ENCODE measurements at regions not wholly inside any gene's neighbourhood (a gene's known extent, or its start where the extent isn't known, plus 50 kb on each side); places are given as distances from the start of the nearest gene placed in this dataset.
"Not testable (repeated sequence)": the region's sequence is repeated elsewhere in the genome, so short reads cannot be mapped to it uniquely, and the experiment has no call there.

DNA sequence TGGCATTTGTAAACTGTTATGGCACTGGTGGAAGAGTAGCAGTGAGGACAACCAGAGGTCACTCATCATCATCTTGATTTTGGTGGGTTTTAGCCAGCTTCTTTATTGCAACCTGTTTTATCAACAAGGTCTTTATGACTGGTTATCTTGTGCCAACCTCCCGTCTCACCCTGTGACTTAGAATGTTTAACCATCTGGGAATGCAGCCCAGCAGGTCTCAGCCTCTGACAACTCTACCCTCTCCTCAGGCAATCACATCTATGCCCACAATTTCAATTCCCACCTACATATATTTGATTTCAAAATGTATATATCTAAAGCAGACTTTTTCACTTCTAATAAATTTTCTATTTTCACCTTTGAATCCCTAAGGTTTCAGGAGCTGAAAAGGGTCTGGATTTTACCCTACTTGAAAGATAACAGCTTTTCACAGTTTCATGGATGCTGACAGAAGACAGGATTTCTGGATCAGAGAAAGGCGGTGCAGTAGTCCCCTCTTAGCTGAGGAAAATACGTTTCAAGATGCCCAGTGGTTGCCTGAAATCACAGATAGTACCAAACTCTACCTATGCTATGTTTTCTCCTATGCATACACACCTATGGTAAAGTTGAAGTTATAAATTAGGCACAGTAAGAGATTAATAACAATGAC, 1171.8 kb downstream of the DIAPH3 start:
- DNase-seq (ENCODE audit: low read depth) = no peak

DNA sequence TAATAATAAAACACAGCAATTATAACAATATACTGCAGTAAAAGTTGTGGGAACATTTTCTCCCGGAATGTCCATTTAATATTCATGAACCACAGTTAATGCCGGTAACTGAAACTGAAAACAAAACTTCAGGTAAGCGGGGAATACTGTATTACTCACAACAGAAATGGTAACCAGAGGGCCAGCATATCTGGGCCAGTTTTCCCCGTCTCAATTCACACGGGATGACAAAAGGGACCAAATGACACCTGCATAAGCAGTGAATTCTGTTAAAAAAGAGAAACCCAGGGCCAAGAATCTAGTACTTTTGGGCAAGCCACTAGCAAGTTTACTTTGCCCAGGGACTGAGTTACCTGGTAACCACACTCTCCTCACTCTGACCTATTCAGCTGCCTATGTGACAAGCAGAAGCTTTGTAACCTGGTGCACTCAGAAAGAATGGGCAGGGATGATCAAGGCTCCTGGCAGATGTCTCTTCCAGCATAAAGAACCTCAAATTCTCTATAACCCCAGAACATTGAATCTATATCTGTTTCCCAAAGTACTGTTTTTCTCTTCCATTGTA, 1171.2 kb downstream of the DIAPH3 start:
- no peak for DNase-seq (ENCODE audit: low read depth)

DNA sequence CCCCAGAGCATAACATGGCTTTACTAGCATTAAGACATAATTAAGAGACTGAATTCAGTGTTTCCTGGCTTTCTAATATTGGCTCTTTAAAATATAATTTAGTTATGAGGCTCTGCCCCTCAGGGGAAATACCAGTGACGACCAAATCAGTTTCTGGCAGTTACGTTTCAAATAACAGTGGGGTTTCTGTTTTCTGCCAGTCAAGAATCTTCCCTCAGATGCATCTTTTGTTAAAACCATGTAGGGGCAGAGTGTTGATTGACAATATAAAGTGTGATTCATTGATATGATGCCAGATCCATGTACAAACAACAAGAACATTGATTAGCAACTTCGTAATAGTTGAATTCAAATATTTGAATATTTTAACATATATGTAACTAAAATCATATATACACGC, 1169.7 kb downstream of the DIAPH3 start:
- no peak for DNase-seq (ENCODE audit: low read depth)

DNA sequence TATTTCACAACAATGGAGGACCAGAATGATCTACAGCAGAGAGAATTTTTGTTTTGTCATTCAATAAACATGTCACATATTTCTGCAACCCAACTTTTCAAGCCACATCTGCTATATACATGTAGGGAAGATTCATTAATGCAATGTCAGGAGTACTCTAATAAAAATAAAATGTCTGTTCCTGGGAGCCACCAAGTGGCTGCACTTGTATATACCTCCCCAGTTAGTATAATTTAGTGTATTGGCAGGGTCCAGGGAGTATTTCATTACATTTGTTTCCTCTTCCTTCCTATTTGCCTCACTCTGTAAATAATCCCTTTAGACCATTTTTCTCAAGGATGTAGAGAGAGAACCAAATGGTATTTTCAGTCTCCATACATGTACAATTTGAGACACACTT, 1169.0 kb downstream of the DIAPH3 start:
- no peak for DNase-seq (ENCODE audit: low read depth)

DNA sequence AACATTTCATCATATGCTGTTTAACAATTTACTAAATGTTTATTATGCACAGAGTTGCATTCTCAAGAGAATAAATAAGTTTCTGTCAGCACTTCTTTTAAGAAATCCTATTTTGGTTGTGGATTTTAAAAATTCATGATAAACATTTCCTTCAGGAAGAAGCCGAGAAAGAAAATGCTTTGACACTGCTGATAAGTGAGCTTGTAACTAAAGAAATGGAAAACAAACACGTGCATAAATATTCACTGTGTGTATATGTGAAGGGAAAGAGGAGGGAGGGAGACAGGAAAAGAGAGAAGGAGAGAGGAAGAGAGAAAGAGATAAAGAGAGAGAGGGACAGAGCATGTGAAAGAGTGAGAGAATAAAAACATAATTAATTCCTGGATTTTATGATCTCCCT, 1165.0 kb downstream of the DIAPH3 start:
- DNase-seq (ENCODE audit: low read depth) = no peak

DNA sequence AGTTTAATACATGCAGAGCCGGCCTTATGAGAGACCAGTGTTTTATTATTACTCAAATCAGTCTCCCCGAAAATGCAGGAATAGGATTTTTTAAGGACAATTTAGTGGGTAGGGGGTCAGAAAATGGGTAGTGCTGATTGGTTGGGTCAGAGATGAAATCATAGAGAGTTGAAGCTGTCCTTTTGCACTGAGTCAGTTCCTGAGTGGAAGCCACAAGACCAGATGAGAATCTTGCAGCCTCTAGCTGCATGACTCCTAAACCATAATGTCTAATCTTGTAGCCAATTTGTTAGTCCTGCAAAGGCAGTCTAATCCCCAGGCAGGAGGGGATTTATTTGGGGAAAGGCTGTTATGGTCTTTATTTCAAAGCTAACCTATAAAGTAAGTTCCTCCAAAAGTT, 1163.9 kb downstream of the DIAPH3 start:
- DNase-seq (ENCODE audit: low read depth) = no peak

DNA sequence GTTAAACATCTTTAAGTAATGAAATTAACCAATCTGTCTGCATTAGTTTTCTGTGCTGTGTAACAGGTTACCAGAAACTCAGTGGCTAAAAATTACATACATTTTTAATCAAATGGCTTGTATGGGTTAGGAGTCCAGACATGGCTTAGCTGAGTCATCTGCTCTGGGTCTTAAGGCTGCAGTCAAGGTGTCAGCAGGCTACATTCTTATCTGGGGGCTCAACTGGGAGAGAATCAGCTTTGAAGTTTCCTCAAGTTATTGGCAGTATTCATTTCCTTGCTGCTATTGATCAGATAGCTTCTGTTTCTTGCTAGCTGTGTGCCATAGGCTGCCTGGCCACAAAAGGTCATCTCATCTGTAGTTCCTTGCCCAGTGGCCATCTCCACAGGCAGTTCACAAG, 1163.0 kb downstream of the DIAPH3 start:
- no peak for DNase-seq (ENCODE audit: low read depth)

DNA sequence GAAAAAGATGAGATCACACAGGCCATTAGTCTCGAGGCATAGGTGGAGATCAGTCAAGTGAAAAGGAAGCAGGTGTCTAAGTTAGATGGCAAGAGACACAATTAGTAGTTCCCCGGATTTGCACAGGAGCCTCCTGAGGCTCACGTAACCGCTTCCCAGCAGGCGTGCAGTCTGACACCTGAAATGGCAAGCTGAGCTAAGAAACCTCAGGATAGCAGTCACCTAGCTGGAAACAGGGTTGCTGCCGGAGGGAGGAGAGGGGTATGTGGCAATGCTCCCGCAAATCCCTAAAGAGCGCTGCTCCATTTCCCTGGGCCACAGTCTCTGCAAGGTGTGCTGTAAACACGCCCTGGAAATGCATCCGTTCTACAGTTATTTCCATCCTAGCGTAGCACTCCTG, 1151.0 kb downstream of the DIAPH3 start:
- no peak for DNase-seq (ENCODE audit: low read depth)

DNA sequence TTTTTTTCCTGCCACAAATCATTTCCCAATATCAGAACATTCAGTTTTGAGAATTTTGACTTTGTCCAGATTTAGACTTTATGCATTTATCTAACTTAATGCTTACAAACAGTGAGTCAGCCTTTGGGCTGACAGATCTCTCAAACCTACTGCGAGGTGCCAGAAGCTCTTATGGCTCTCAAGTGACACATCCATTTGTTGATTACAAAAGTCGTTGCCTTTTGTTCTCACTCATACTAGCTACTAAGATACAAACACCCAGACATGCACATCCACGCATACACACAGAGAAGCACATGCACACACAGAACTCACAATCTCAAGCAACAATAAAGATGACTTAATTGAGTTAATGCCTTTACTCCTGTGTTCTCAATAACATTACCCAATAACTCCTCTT, 1147.5 kb downstream of the DIAPH3 start:
- no peak for DNase-seq (ENCODE audit: low read depth)

DNA sequence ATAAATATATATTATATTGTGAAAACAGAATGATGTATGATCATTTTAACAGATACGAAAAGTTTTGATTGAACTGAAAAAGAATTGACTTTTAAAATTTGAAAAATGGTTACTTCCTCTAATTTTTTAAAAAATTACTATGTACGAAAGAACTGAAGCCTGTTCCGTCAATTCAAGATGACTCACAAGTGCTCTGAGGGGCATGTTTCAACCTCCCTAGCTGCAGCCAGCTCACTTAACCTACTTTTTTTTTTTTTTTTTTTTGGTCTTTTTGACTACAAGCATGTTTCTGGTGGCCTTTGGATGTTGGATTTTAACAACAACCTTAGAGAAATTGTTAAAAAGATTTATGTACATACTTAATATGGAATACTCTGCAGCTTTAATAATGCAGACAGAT, 1139.3 kb downstream of the DIAPH3 start:
- DNase-seq (ENCODE audit: low read depth) = no peak

DNA sequence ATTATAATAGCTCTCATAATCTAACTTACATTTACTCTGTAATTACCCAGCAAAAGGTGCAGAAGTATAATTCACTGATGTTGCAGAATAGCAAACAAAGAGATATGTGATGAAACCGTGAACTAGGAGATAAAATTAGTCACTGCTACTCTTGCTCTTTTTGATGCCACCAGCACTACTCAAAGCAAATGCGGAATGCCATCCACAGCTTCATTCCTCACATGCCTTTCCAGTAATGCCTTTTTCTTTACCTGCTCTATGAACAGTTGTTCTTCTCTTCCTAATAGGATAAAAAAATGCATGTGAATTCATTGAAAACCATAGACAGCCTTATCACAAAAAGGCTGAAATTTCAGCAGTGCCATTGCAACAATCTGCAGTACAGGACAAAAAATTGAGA, 1129.5 kb downstream of the DIAPH3 start:
- DNase-seq (ENCODE audit: low read depth) = no peak

DNA sequence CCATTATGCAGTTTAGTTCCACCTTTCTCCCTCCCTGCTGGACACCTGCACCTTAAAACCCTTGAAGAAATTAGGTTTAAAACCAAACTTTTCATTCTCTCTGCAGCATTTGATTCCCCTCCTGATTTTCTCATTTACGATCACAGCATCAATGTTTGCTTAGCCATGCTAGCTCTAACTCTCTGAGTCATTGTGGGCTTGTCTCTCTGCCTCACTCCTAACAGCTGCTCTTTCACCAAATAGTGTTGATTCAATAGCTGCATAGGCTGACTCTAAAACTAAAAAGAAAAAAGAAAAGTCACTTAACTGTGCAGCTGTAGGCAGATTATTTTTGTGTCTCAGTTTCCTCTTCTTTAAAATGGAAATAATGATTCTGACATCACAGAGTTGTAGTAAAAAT, 1124.9 kb downstream of the DIAPH3 start:
- no peak for DNase-seq (ENCODE audit: low read depth)

DNA sequence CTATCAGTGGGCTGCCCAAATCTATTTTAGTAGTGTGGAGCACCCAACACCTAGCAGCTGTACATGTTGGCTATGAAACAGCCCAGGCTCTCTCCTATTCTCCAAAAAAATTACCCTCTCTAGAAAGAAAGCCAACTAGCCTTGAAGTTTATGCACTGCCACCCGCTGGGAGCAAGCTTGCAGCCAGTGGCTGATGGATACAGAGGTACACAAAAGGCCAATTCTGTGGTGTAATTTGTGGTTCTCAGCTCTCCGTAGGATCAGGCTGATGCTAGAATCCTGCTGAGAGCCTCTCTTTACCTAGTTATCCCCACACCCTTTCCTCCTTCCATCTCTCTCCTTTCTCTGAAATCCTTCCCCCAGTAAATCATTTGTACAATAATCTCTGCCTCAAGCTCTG, 1120.7 kb downstream of the DIAPH3 start:
- no peak for DNase-seq (ENCODE audit: low read depth)

DNA sequence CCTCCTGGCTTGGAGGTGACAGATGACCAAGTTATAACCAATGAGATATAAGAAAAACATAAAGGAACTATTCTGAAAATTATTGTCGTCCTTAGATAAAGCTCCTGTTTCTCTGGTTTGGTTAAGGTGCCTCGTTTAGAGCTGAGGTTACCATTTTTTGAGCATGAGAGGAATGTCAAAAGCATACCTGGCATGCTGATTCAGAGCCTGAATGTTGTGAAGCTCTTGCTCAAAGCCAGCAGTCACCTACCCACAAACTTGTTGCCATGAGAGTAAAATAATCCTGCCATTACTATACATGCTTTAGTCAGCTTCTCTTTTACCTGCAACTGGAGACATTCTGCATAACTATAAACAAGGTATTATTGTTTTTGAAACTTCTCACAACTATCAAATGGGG, 1116.2 kb downstream of the DIAPH3 start:
- no peak for DNase-seq (ENCODE audit: low read depth)

DNA sequence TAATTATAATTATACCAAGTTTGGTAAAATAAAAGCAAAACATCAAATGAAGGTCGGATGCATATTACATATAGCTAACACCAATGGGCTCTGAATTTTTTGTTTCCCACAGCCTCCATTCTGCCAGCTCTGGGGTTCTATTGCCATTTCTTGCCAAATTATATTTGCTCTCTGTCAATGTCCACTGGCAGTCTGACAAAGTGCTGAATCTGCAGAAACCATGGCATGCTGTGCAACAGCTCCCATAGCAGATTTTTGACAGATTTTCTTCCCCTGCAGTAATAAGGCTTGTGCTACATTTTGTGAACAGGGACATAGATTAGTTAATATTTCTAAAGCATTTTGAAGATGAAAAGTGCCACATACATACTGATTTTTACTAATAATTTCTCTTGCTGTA, 1102.1 kb downstream of the DIAPH3 start:
- DNase-seq (ENCODE audit: low read depth) = no peak

DNA sequence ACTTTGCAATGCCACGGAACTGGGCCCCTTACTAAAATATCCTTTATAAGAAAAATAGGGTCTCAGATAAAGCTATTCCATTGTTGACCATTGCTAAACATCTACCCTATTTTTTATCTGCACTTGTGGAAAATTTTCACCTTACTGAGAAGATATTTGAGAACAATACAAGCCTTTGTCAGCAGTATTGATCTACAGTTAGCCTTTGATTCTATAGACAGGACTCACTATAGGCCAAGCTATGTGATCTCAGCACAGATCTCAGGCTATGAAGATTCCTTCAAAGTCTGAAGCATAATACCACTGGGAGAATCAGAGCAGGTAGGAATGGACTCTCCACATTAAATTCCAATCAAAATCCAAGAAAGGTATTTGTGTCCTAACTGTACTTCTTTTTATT, 1099.7 kb downstream of the DIAPH3 start:
- DNase-seq (ENCODE audit: low read depth) = no peak

DNA sequence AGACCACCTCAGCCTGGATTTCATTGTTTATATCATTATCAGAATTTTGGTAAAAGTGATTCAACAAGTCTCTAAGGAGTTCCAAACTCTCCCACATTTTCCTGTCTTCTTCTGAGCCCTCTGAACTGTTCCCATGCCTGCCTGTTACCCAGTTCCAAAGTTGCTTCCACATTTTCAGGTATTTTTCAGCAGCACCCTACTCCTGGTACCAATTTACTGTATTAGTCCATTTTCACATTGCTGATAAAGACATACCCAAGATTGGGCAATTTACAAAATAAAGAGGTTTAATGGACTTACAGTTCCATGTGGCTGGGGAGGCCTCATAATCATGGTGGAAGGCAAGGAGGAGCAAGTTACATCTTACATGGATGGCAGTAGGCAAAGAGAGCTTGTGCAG, 1087.3 kb downstream of the DIAPH3 start:
- not testable (repeated sequence) for DNase-seq (ENCODE audit: low read depth)

DNA sequence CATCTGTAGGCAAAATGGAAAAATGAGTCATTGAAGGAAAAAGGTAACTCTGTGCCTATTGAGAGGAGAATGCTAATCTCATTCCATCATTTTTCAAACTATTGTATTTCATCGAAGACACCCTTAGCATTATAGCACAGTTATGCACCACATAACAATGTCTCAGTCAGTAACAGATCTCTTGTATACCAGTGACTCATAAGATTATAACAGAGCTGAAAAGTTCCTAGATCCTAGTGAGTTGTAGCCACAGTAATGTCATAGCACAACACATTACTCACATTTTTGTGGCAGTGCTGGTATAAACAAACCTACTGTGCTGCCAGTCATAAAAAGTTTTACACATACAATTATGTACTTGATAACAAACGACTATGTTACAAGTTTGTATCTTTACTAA, 1077.6 kb downstream of the DIAPH3 start:
- peak; percentile 21 for DNase-seq (ENCODE audit: low read depth)

DNA sequence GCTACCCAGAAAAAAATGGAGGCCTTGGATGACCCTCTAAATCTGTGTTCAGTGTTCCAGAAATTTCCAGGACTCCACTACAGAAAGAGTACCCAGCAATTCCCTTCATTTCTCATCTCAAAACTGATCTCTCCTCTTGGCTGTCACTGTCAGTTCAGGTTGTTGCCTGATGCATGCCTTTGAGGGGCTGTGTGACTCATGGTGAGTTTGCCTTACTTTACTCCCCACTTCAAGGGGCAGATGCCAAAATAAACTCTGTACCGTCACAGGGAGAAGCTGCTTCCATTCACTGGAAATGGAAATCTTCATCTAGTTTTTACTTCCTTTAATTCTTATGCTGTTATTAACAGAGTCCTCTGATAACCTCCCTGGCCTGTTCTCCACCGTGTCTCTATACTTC, 1075.0 kb downstream of the DIAPH3 start:
- DNase-seq (ENCODE audit: low read depth) = peak; percentile 5

DNA sequence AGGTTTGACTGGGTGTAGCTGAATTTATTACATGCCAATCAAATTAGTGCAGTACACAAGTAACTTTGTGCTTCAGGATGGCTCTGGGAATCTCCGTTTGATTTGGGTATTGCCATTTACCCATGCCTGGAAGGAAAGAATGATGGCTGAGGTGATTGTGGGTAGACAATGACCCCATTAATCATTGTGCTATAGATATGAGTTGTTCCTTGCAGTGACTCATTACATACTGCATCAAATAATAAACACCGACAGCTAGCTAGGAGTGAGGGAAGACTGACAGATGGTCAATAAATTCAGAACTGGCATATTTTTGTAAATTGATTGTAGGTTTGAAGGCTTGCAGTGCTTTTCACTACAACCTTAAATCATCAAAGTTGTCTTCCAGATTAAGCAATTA, 1069.5 kb downstream of the DIAPH3 start:
- DNase-seq (ENCODE audit: low read depth) = no peak

DNA sequence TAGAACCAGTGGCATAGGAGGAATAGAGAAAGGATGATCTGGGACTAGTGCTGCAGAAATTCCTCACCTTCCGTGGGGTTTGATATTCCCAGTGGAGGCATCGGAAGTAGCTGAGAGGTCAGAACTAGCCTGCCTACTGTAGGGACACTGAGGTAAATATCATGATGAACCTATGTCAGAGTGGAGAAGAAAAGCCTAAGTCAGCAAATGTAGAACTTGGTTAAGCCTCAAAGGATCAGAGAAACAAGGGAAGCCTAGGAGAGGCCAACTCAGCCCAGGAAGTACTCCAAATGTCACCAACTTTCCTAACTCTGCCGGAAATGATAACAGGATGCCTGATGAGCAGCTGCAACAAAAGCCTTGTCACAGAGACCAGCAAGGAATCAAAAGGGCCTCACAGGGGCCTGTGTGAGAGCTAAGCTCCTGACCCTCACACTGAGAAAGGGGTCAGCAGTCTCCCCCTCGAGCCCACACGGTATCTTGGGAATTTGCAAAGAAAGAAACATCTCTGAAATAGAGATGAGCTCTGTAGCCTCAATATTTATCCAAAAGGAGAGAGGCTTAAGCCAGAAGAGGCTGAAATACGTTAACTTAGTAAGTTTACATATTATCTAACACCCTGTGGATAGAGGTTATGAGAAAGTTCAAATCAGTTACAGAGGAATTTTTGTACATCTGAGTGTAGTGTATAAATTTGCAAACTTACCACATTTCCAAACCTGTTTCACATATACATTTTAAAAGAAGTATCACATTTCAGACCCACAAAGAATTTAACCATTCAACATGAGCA, 1064.3 kb downstream of the DIAPH3 start:
- DNase-seq (ENCODE audit: low read depth) = no peak

DNA sequence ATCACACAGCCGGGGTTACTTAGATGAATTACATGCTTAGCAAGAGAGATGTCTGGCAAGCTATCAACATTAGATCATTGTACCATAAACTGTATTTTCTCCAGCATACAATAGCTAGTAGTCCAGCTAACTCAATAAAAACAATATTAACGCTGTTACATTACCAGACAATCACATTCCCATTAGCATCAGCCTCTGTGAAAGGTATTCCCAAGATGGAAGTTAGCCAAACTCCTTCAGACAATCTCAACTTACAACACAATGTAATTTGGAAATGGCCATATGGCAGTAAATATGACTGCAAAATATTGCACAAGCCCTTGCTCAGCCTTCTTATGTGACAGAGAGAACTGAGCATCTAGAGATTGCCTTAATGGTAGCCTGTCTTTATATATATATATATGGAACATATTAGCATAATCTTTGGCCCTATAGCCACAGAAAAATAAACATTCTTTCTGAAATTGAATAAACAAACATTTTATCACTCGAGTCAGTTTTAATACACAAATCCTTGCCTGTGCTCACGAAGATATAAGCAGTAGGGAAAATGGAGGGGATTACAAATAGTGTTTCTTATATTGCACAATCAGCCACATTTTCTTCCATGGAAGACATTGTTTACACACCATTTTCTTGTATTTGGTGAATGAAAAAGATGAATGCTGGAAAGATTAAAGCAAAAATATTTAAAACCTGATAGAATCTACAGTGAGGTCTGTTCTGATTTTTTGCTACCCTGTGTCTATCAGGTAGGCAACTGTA, 1060.5 kb downstream of the DIAPH3 start:
- DNase-seq (ENCODE audit: low read depth) = peak; percentile 89

DNA sequence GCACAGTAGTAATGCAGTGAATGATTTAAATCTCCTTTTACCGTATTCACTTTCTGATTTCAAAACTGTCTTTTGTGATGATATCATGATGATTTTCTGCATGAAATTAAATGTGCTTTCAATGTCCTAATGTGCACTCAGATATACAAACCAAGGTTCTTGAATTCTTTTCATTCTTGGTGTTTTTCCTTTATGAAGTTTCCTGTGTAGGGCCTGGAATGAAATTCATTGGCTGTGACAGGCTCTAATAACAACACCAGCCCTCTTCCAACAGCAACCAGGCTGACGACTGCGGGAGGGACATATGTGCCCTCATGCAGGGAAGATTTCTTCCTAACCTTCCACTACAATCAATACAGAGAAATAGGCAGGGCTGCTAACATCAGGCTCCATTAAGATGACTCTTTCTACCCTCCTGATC, 1052.0 kb downstream of the DIAPH3 start:
- DNase-seq (ENCODE audit: low read depth) = peak; percentile 93
